Stimulated activated CD4-positive, alpha-beta T cell treated with anti-CD3 and anti-CD28 coated beads, Interleukin-2, amount 100 ng/mL, for 24 hours (primary cell): ENCODE measurements at regions not wholly inside any gene's neighbourhood (a gene's known extent, or its start where the extent isn't known, plus 50 kb on each side); places are given as distances from the start of the nearest gene placed in this dataset.

Source experiments
- DNase-seq, 2 donors: peaks; one replicate each; pipeline ENCODE4 v3.0.0-alpha.2; 2020

GRCh38 chr1:208421486-208421885 is 177.3 kb upstream of the PLXNA2 start:
- DNase-seq, result no peak

DNA sequence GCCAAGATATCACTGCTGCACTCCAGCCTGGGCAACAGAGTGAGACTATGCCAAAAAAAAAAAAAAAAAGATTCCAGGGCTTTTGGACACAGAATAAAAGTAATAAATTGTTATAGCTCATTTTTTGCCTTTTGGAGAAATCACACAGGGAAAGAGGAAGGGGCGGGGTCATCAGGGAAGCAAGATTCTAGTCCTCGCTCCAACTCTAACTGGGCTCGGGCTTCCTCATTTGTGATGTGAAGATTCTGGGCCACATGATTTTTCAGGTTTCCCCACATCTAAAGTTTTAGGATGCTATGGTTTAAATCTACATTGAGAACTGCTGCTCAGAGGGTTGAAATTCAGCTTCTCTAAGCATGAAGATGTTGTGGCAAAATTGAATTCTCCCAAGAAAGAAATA is 179.3 kb upstream of the PLXNA2 start:
- DNase-seq, result no peak

DNA sequence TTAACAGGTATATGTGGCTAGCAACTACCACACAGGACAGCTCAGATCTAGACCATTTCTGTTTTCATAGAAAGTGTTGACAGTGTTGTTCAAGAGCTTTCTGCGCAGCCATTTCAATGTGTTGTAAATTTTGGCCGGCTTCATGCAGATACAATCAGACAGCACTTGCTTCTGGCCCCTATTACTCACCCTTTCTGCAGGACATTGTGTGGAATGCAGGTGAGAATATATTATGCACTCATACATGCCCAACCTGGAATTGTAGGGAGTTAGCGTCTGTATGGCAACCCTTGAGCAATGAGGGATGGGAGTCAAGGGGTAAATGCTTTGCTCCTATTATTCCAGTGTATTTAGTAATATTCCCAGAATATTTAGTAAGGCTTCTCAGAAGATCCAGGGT is 180.9 kb upstream of the PLXNA2 start:
- DNase-seq, result no peak

DNA sequence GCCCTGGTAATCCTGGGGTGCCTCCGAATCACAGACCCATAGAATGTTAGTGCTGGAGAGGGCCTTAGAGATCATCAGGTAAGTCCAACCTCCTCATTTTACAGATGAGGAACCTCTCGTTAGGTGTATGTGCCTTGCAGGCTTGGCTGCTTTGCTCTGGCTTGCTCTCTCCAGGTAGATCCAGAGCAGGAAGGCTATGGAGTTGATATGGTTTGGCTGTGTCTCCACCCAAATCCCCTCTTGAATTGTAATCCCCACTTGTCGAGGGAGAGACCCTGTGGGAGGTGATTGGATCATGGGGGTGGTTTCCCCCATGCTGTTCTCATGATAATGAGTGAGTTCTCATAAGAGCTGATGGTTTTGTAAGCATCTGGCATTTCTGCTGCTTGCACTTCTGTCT is 186.0 kb upstream of the PLXNA2 start:
- DNase-seq, result no peak

DNA sequence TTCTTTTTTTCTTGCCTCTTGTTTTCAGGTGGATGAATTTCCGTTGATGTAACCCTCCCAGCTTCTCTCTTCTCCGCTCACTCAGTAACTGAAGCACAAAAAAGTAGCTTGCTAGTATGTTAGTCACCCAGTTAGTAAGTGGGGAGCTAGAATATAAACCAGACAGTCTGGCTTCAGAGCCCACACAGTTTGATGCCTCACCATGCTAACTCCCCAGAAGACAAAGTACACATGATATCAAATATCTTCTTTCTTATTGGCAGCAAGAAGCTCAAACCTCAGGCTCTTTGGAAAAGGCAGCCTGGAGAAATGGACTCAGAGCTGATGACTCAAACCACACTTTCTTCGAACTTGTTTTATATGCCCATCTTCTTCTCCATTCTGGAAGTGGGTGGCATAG is 187.5 kb upstream of the PLXNA2 start:
- DNase-seq, result no peak

DNA sequence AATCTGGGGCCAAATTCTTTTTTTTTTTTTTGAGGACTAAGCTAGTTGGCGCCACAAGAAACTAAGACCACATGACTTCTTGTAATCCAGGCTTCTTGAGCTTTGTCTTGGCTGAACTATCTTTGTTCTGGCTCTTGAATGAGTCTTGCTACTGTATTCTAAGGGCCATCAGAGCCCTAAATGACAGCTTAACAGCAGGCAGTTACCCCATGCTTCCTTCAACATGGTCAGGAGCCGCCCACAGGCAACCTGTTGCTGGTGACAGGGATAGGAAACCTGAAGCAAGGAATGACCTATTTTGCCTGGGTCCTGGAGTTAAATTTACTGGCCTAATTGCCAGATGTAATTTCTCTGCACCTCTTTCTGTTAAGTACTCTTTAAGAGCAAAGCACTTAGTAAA is 188.2 kb upstream of the PLXNA2 start:
- DNase-seq, result no peak

GRCh38 chr1:208433086-208433485 is 188.9 kb upstream of the PLXNA2 start:
- no peak for DNase-seq

DNA sequence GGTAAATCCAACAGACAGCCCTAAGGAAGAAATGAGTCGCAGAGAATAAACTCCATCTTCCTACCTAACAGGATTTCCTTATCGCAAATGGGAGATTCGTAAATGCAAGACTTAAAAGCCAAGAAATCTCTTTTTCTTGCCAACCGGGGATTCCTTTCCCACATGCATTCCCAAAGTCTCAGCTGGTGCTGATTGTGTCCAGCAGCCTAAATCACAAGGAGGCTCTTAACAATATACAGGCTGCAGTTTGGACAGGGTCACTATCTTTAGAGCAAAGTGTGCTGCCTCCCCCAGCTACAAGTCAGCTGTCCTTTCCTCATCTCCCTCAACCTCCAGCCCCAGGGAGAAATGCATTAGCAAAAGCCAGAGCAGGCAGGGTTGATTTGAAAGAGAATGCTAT is 189.8 kb upstream of the PLXNA2 start:
- no peak for DNase-seq

DNA sequence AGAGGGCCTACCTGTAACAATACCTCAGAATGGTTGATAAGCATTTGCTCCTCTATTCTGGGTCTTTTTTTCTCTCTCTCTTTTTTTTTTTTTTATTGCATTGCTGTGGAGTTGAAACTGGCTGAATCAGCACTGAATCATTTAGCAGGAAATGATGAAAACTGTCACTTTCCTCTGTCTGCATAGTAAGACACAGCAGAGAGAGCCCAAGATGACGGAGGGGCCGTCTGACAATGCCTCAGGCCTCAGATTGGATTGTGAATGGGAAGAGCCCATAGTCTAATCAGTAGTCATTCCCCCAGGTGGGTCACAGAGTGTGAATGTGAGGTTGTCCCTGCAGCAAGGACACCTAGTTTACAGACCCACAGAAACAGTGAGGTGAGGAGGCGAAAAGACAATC is 193.2 kb upstream of the PLXNA2 start:
- DNase-seq, result no peak

- DNase-seq, result no peak
Measured at GRCh38 chr1:208438112-208438699, 194.0 kb upstream of the PLXNA2 start.

DNA sequence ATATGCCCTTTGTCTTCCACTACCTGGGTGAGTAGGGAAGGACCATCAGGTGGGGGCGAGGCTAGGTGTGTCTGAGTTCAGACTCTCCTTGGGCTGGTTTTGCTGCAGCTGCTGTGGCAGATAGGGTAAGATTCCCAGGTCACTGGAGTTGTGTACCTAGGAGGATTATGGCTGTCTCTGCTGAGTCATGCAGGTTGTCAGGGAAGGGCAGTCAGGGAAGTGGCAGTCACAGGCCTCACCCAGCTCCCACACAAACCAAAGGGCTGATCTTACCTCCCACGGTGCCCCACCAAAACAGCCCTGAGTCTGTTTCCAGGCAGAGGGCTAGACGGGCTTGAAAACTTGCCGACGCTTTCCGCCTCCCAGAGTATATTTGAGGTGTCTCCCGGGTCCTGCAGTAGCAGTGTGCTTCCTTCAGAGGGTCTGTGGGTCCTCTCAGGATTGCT is 201.6 kb upstream of the PLXNA2 start:
- DNase-seq, result no peak

DNA sequence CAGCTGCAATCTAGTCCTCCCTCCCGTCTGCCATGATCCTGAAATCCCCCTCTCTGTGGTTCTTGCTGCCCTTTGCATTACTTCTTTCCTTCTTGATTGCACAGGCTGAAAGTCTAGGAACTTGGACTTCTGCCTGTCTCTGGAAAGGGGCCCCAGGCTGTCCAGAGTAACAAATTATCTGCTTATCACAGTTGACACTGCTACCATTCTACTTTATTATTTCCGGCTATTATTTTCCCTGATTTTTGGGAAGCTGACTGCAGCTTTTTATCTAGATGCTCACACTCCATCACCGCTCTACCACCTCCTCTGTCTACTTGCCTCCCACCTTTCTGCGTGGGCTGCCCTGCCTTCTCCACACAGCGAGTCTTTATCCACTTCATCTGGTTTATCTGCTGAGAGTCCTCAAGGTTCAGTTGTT is 202.1 kb upstream of the PLXNA2 start:
- no peak for DNase-seq

DNA sequence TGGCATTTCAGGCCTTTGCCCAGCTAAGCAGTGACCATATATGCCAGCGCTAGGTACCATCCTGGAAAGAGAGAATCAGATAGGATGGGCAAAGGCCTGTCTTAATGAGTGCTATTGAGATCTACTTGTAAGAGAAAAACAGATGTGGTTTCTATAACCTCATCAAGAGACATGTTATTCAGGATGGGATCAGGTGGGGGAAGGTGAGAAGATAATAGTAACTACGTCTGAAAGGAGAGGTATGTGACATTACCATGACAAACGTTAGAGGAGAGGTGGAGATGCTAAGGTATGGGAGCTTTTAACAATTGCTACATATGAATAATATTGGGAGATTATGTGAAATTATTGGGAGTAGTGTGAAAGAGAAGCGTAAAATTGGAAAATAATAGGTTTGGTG is 204.2 kb upstream of the PLXNA2 start:
- no peak for DNase-seq

DNA sequence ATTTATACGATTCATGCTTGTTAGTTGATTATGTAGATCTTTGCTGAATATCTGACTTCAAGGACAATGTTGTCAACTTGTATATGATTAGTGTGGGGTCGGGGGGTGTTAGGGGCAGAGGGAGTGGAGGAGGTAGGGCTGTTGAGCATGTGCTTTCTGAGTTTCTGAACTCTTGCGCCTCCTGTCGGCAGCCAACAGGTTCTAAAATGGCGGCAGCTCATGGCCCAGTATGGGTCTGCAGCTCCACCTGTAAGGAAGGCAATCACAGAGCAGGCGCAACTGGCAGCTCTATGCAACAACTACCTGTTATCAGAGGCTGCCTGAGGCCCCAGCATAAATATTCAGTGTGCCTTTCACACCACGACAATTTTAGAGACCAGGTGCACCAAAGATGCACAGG is 205.8 kb upstream of the PLXNA2 start:
- no peak for DNase-seq

GRCh38 chr1:208450958-208451357 is 206.8 kb upstream of the PLXNA2 start:
- no peak for DNase-seq

GRCh38 chr1:208455821-208456220 is 211.6 kb upstream of the PLXNA2 start:
- DNase-seq, result no peak

GRCh38 chr1:208456487-208456886 is 212.3 kb upstream of the PLXNA2 start:
- no peak for DNase-seq

- DNase-seq, result no peak
Measured at GRCh38 chr1:208460823-208461222, 216.6 kb upstream of the PLXNA2 start.

DNA sequence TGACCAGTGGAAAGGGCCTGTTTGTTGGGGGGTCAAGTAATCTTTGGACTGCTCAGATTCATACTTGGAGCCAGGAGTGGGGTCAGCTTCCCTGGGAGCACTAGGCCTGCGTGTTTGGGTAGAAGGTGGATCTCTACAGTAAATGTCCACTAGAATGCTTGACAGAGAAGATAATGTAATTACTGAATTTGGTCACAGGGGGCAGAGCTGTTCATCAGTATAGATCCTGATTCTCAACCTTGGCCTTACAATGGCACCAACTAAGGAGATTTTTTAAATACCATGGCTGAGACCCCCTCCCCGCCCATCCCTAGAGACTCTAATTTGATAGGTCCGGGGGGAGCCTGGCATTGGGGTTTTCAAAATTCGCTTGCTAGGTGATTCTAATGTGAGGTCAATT is 217.5 kb upstream of the PLXNA2 start:
- no peak for DNase-seq

- no peak for DNase-seq
Measured at GRCh38 chr1:208462761-208463160, 218.6 kb upstream of the PLXNA2 start.

GRCh38 chr1:208465266-208465665 is 221.1 kb upstream of the PLXNA2 start:
- DNase-seq, result no peak

- no peak for DNase-seq
Measured at GRCh38 chr1:208465786-208466590, 221.8 kb upstream of the PLXNA2 start.

DNA sequence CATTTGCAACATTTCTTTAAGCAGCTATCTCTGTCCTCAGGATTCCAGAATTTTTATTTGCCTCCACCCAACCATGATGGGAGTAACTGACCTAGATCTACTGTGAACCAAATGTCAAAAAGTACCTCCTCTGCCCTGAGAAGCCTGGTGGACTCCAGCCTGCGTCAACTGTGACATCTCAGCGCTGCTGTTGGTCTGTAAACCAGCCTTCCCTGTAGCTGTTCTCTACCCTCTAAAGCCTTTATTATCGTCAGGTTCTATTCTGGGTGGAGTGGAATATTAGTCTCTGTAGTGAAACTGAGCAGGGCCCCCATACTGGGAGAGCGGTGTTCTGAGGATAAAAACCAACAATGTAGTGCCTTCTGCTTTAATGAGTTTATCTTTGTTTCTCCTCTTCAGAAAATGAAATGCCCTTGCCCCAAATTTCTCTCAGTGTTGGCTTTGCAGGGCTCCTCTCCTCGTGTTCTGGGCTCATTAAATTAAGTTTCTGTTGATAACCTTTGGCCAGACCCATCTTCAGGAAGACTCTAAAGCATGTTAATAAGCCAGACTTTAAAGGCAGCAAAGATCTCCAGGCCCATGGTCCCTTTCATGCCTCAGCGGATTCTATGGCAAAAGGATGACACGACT is 223.1 kb upstream of the PLXNA2 start:
- no peak for DNase-seq

DNA sequence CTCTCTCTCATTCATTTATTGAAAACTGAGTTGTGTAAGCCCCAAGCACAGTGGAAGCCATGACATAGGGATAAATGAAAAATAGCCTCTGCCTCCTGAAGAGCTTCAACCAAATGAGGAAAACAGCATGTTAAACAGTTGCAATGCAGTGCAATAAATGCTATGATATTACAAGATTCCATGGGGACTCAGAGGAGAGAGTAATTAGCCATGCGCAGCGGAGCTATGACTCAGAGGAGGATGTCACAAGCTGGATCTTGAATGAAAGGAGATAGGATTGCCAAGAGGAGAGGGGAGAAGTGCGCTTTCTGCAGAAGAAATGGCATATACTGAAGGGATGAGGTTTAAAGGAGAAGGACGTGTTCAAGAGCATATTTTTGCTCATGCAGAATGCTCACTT is 231.3 kb upstream of the PLXNA2 start:
- no peak for DNase-seq
